OCI-LY1 (cell line): ENCODE measurements at regions not wholly inside any gene's neighbourhood (a gene's known extent, or its start where the extent isn't known, plus 50 kb on each side); places are given as distances from the start of the nearest gene placed in this dataset.

Experiments
- CTCF ChIP-seq: fragments of 200-600 bp; sonication (generic), shearing (Covaris generic); IDR thresholded peaks from 2 replicates; pipeline ENCODE4 v1.5.1; 2017; ENCODE audit warnings: mild to moderate bottlenecking, antibody characterized with exemption, low read length, moderate library complexity, mixed read lengths
- EZH2 ChIP-seq: fragments of 200-600 bp; sonication (generic), shearing (Covaris generic); IDR thresholded peaks from 2 replicates; pipeline ENCODE4 v1.8.0; 2017; ENCODE audit warnings: borderline replicate concordance, mixed run types, mild to moderate bottlenecking, antibody characterized with exemption, low read length, moderate library complexity, mixed read lengths

GRCh38 chr4:56273391-56273790, 113.9 kb downstream of the AASDH start:
- TF ChIP-seq EZH2 (no peak), CTCF (no peak)
